HEK293T (cell line): ENCODE measurements at regions not wholly inside any gene's neighbourhood (a gene's known extent, or its start where the extent isn't known, plus 50 kb on each side); places are given as distances from the start of the nearest gene placed in this dataset.

Experiments
- BHLHE40 ChIP-seq: fragments of 450-650 bp; IDR thresholded peaks from 2 replicates; pipeline ENCODE4 v1.6.1; 2016; ENCODE audit warnings: mild to moderate bottlenecking, moderate library complexity, borderline replicate concordance
- CTBP1 ChIP-seq: fragments of 450-650 bp; IDR thresholded peaks from 2 replicates; pipeline ENCODE4 v1.6.1; 2016; ENCODE audit warnings: borderline replicate concordance
- ELF4 ChIP-seq: fragments of 450-650 bp; IDR thresholded peaks from 2 replicates; pipeline ENCODE4 v1.6.1; 2017; ENCODE audit warnings: antibody characterized with exemption
- FOXA1 ChIP-seq: fragments of 450-650 bp; IDR thresholded peaks from 2 replicates; pipeline ENCODE4 v1.6.1; 2016; ENCODE audit warnings: mild to moderate bottlenecking
- FOXK2 ChIP-seq: fragments of 450-650 bp; IDR thresholded peaks from 2 replicates; pipeline ENCODE4 v1.6.1; 2016; ENCODE audit warnings: mild to moderate bottlenecking
- HDGF ChIP-seq: fragments of 450-650 bp; IDR thresholded peaks from 2 replicates; pipeline ENCODE4 v1.6.1; 2017; ENCODE audit warnings: antibody characterized with exemption, borderline replicate concordance
- L3MBTL2 ChIP-seq: fragments of 450-650 bp; conservative IDR thresholded peaks from 2 replicates; pipeline ENCODE4 v1.6.1; 2016; ENCODE audit warnings: mild to moderate bottlenecking
- NFRKB ChIP-seq: fragments of 450-650 bp; IDR thresholded peaks from 2 replicates; pipeline ENCODE4 v1.6.1; 2016; ENCODE audit warnings: mild to moderate bottlenecking, moderate library complexity
- SUZ12 ChIP-seq: fragments of 450-650 bp; IDR thresholded peaks from 2 replicates; pipeline ENCODE4 v1.6.1; 2016; ENCODE audit warnings: mild to moderate bottlenecking
- TF ChIP-seq, protein P1 (sequence below): fragments of 450-650 bp; IDR thresholded peaks from 2 replicates; pipeline ENCODE4 v1.6.1; 2016

DNA sequence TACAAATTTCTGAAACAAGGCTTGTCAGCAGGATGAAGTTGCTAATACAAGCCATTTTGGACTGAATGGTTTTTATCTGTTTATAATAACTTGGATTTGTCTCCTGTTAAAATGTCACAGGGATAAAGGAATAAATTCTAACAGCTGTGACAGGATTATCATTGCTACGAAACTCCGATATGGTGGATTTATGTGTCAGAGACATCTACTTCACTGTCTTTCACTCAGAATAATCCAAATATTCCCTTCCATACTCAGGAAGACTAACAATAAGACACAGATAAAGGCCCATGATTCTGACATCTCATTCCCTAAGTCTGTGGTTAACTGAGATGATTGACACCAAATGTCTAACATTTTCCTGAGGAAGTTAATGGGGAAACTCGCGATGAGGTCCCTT, 529.8 kb upstream of the GOT2 start:
- TF ChIP-seq L3MBTL2, result no peak
- TF ChIP-seq ELF4, result no peak
- no peak for TF ChIP-seq BHLHE40
- TF ChIP-seq SUZ12, result no peak
- no peak for TF ChIP-seq CTBP1
- TF ChIP-seq HDGF, result no peak
- TF ChIP-seq NFRKB, result no peak
- TF ChIP-seq FOXK2, result no peak
- TF ChIP-seq FOXA1, result no peak
- TF ChIP-seq, protein P1, sequence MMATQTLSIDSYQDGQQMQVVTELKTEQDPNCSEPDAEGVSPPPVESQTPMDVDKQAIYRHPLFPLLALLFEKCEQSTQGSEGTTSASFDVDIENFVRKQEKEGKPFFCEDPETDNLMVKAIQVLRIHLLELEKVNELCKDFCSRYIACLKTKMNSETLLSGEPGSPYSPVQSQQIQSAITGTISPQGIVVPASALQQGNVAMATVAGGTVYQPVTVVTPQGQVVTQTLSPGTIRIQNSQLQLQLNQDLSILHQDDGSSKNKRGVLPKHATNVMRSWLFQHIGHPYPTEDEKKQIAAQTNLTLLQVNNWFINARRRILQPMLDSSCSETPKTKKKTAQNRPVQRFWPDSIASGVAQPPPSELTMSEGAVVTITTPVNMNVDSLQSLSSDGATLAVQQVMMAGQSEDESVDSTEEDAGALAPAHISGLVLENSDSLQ, result no peak
